NCI-H2107 treated with DMSO at 0.1 percent for 48 hours (cell line): ENCODE measurements at regions not wholly inside any gene's neighbourhood (a gene's known extent, or its start where the extent isn't known, plus 50 kb on each side); places are given as distances from the start of the nearest gene placed in this dataset.
"Not testable (repeated sequence)": the region's sequence is repeated elsewhere in the genome, so short reads cannot be mapped to it uniquely, and the experiment has no call there.

ENCODE experiments used
- DNase-seq: peaks from one replicate; lab custom pipeline; 2025; ENCODE audit not compliant: unreplicated experiment; lab: John Stamatoyannopoulos, UW

GRCh38 chr7:94100723-94101345 lies 96.7 kb upstream of the BET1 start:
- DNase-seq: no peak

GRCh38 chr7:94104301-94104700 lies 100.1 kb upstream of the BET1 start:
- DNase-seq: no peak

GRCh38 chr7:94109556-94109955 lies 105.4 kb upstream of the BET1 start:
- no peak for DNase-seq

GRCh38 chr7:94111009-94111408 lies 106.9 kb upstream of the BET1 start:
- DNase-seq: no peak

- no peak for DNase-seq
Measured at GRCh38 chr7:94115316-94115715, 111.2 kb upstream of the BET1 start.

GRCh38 chr7:94123136-94123535 lies 119.0 kb upstream of the BET1 start:
- no peak for DNase-seq

- DNase-seq: no peak
Measured at GRCh38 chr7:94127026-94127425, 122.9 kb upstream of the BET1 start.

GRCh38 chr7:94128072-94128471 lies 123.9 kb upstream of the BET1 start:
- no peak for DNase-seq

- DNase-seq: no peak
Measured at GRCh38 chr7:94129443-94130140, 125.4 kb upstream of the BET1 start.

- no peak for DNase-seq
Measured at GRCh38 chr7:94130716-94131115, 126.6 kb upstream of the BET1 start.

GRCh38 chr7:94133460-94133859 lies 129.3 kb upstream of the BET1 start:
- DNase-seq: no peak

- DNase-seq: no peak
Measured at GRCh38 chr7:94135180-94135579, 131.0 kb upstream of the BET1 start.

GRCh38 chr7:94142281-94142680 lies 138.1 kb upstream of the BET1 start:
- no peak for DNase-seq

GRCh38 chr7:94145602-94146001 lies 141.4 kb upstream of the BET1 start:
- DNase-seq: no peak

- no peak for DNase-seq
Measured at GRCh38 chr7:94146408-94146807, 142.3 kb upstream of the BET1 start.

GRCh38 chr7:94149789-94150545 lies 145.8 kb upstream of the BET1 start:
- DNase-seq: no peak

- DNase-seq: no peak
Measured at GRCh38 chr7:94154182-94154581, 150.0 kb upstream of the BET1 start.

- no peak for DNase-seq
Measured at GRCh38 chr7:94154858-94155257, 150.7 kb upstream of the BET1 start.

GRCh38 chr7:94157659-94158306 lies 153.6 kb upstream of the BET1 start:
- not testable (repeated sequence) for DNase-seq

GRCh38 chr7:94160719-94161435 lies 156.7 kb upstream of the BET1 start:
- no peak for DNase-seq

- no peak for DNase-seq
Measured at GRCh38 chr7:94161476-94161875, 157.3 kb upstream of the BET1 start.
